Endothelial cell of hepatic sinusoid (primary cell): ENCODE measurements at regions not wholly inside any gene's neighbourhood (a gene's known extent, or its start where the extent isn't known, plus 50 kb on each side); places are given as distances from the start of the nearest gene placed in this dataset.
"Not testable (repeated sequence)": the region's sequence is repeated elsewhere in the genome, so short reads cannot be mapped to it uniquely, and the experiment has no call there.

Experiments
- in situ Hi-C: cut with HindIII; loops from 2 replicates; pipeline ENCODE4 v1.10.0; 2017; ENCODE audit warnings: low sequenced_read_pairs

DNA sequence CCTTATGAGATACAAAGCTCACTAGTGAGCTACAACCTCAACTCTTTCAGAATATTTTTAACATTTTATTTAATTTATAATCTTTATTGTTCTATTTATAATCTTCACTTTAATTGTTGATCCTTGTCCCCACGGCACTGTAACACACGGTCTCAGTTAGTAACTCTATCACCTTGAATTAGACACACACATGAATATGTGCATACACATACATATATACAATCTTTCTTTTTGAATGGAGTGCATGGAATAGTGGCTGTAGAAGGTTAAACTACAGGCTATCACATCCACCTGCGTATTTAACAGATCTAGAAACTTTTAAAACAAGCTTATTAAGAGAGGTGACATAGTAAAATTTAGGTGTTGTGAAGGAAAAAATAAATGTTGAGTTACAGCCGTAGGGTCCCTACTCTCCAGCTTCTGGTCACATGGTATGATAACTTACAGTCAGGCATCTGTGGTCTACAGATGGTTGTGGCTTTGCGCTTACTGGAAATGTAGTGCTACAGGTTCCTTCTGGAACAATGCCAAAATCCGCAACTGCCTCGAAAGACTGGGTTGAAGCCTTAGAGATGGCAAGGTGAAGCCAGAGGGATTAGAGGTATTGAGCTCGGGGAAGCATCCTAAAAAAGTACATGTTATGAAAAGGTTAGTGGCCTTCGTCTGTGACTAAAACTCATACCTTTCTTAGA, 1324.1 kb upstream of the SLC39A10 start:
- in situ Hi-C loops = no loop called here

DNA sequence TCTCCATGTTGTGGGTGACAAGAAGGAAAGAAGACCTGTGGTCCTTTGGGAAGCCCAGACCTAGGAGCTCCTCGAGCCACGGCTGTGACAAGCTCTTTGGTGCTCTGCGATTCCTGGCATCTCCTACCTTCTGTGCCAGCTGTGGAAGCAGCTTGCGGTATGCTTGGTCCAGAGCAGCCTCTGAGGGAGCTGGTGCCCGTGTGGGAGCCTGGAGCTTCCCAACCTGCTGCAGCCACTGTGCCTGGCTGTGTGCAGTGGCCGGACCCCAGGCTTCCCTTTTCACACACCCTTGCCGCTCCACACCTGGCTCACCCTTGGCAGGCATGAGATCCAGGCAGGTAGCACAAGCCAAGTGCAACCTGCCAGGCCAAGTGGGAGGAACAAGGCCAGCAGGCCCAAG, 1328.6 kb upstream of the SLC39A10 start:
- in situ Hi-C loops = no loop called here

DNA sequence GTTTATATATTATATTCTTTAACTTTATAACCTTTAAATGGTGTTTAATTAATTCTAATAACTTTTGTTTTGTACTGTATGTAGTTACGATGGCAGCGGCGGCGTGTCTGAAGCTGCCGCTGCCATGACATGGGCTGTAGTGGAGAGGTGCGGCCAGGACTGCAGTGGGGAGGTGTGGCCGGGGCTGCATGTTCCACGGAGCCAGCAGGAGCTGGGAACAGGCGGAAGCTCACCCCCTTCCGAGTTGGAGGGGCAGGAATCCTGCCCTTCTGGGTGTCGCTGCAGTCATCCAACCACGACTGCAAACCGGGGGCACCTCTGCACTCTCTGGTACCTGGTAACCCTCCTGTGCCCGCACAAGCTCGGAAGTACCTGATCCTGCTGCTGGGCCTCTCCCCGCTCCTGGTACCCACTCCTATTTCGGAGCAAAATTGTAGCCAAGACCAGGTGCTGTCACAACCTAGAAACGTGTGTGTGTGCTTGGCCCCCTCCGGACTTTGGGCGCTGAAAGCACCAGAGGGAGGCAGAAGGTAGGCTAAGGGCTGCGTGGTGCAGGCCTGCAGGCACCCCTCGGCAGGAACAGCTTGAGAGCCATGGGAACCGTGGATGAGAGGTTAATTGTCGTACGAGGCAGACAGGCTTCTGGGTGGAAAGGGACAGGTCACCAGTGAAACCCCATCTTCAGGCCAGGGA, 1329.7 kb upstream of the SLC39A10 start:
- in situ Hi-C loops = no loop called here

GRCh38 chr2:194323740-194324139, 1333.3 kb upstream of the SLC39A10 start:
- in situ Hi-C loops = no loop called here

GRCh38 chr2:194320520-194320919, 1336.5 kb upstream of the SLC39A10 start:
- in situ Hi-C loops = no loop called here

GRCh38 chr2:194319222-194319992, 1337.6 kb upstream of the SLC39A10 start:
- in situ Hi-C loops = no loop called here

GRCh38 chr2:194314042-194314441, 1343.0 kb upstream of the SLC39A10 start:
- in situ Hi-C loops = no loop called here

- in situ Hi-C loops = no loop called here
These were observed 1352.8 kb upstream of the SLC39A10 start for GRCh38 chr2:194304191-194304590.

GRCh38 chr2:194301946-194302345, 1355.1 kb upstream of the SLC39A10 start:
- in situ Hi-C loops = no loop called here

- in situ Hi-C loops = no loop called here
These were observed 1362.9 kb upstream of the SLC39A10 start for GRCh38 chr2:194294156-194294555.

GRCh38 chr2:194291104-194291503, 1365.9 kb upstream of the SLC39A10 start:
- in situ Hi-C loops = no loop called here

DNA sequence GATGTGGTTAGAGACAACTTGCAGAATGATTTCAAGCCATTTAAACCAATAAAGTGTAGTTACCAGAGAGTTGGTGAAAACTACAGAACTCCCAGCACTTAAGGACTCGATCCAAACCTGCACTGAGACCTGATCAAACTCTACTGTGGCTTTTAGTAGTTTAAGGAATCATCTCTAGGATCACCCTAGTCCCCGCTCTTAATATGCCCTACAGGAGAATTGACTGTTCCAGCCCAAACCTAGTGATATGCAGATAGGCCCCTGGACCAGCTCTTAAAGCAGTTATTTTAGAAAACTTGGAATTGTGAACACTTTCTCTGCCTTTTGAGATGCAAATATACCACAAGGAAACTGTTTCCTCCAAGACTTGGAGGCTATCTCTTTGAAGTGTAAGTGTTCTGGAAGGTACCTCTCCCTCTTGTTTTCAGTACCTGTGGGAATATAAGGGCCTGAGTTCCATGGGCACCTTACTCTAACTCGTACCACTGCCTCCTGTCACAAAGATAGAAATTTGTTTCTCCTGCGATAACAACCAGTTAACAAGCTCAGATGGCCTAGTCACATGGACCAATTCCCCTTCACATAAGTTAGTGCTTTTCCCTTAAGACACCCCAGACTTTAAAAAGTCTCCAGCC, 1367.2 kb upstream of the SLC39A10 start:
- in situ Hi-C loops = no loop called here

DNA sequence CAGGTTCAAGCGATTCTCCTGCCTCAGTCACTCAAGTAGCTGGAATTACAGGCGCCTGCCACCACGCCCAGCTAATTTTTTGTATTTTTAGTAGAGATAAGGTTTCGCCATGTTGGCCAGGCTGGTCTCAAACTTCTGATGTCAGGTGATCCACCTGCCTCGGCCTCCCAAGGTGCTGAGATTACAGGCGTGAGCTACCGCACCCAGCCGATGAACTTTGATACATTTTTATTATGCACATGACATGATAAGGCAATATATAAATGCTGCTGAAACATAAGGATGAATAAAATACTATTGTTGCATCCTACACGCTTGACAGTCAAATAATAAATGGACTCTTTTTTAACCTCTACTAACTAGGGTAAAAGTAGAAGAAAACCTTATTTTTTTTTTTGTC, 1380.4 kb upstream of the SLC39A10 start:
- in situ Hi-C loops = not testable (repeated sequence)

GRCh38 chr2:194271293-194271961, 1385.6 kb upstream of the SLC39A10 start:
- in situ Hi-C loops = no loop called here

- in situ Hi-C loops = no loop called here
These were observed 1386.4 kb upstream of the SLC39A10 start for GRCh38 chr2:194270648-194271047.

DNA sequence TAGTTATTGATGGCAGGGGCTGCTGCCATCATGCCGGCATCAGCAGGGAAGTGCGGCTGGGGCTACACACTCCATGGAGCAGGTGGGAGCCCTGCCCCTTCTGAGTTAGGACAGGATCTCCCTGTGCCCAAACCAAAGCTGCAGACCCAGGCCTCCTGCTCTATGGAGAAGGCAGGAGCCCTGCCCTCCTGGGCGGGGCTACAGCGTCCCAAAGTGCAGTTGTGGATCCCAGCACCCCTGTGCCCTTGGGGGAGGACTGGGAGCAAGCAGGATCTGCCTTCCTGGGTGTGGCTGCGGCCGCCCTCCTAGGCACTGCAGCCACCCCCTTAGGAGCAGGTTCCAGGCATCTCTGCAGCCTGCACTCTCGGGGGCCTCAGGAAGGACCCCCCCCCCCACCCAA, 1392.4 kb upstream of the SLC39A10 start:
- in situ Hi-C loops = no loop called here

DNA sequence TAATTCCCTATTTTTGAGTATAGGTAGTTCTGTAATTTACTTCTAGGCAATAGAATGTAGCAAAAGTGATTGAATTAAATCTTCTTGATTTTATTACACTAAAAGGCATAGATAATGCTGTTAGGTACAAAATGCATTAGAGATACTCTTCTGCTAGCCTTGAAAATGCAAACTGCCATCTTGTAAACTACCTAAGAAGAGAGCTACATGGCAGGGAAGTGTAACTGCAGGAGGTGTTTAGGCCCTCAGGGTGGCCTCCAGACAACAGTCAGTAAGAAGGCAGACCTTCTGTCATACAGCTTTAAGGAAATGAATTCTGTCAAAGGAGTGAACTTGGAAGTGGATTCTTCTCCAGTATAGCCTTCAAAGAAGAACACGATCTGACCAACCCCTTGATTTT, 1396.8 kb upstream of the SLC39A10 start:
- in situ Hi-C loops = no loop called here

DNA sequence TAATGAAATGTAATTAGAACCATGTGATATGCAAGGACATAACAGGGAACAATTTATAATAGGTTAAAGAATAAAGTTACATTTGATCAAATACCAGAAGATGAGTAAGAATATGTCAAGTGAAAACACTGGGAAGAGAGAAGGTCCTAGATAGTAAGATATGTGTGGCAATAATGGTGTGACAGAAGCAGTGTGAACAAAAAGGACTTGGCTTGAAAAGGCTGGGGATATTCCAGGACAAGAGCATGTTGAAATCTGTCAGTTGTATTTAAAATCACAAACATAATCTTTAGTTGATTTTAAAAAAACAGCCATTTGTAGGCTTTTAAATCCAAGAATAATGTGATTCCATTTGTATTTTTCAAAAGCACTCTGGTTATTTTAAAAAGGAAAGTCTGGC, 1399.9 kb upstream of the SLC39A10 start:
- in situ Hi-C loops = no loop called here

- in situ Hi-C loops = no loop called here
These were observed 1403.3 kb upstream of the SLC39A10 start for GRCh38 chr2:194253528-194254259.

GRCh38 chr2:194252127-194252526, 1404.9 kb upstream of the SLC39A10 start:
- in situ Hi-C loops = no loop called here
